HepG2 (cell line): ENCODE measurements at regions not wholly inside any gene's neighbourhood (a gene's known extent, or its start where the extent isn't known, plus 50 kb on each side); places are given as distances from the start of the nearest gene placed in this dataset.
A peak's percentile ranks its signal among the peaks of the same experiment; 100 is the strongest.

Source experiments
- CBX2 ChIP-seq, 2 experiments: fragments of 200-600 bp in 1 of 2; sonication (generic); formaldehyde crosslinking in 1 of 2; IDR thresholded peaks; 2 replicates each; pipeline versions ENCODE4 v1.7.0 to v1.8.1; 2018 to 2022; ENCODE audit warnings: low read depth in 2 of 2, low read length in 1 of 2, mild to moderate bottlenecking in 1 of 2, missing genetic modification reagents in 1 of 2
- HMG20A ChIP-seq: IDR thresholded peaks from 2 replicates; pipeline ENCODE4 v1.6.1; 2016; ENCODE audit warnings: borderline replicate concordance
- HOXA9 ChIP-seq: sonication (generic); formaldehyde crosslinking; IDR thresholded peaks from 2 replicates; pipeline ENCODE4 v1.8.1; 2022; ENCODE audit warnings: missing genetic modification reagents, mild to moderate bottlenecking, moderate library complexity, borderline replicate concordance
- JUND ChIP-seq: sonication (generic); formaldehyde crosslinking; IDR thresholded peaks from 2 replicates; pipeline ENCODE4 v1.8.0; 2022; ENCODE audit warnings: mild to moderate bottlenecking, missing genetic modification reagents
- KDM1A ChIP-seq: IDR thresholded peaks from 2 replicates; pipeline ENCODE4 v1.6.1; 2016; ENCODE audit warnings: missing compliant biosample characterization
- KLF16 ChIP-seq, 2 experiments: sonication (generic) in 1 of 2; formaldehyde crosslinking in 1 of 2; IDR thresholded peaks; 2 replicates each; pipeline versions ENCODE4 v1.6.1 to v1.8.0; 2016 to 2023; ENCODE audit warnings: missing genetic modification reagents in 2 of 2, missing compliant biosample characterization in 1 of 2
- KMT2B ChIP-seq: IDR thresholded peaks from 2 replicates; pipeline ENCODE4 v1.6.1; 2016; ENCODE audit warnings: missing genetic modification reagents, missing compliant biosample characterization
- MAF1 ChIP-seq: sonication (generic); formaldehyde crosslinking; IDR thresholded peaks from 2 replicates; pipeline ENCODE4 v1.5.0; 2020; ENCODE audit warnings: missing genetic modification reagents, borderline replicate concordance
- MEF2D ChIP-seq: sonication (generic); formaldehyde crosslinking; IDR thresholded peaks from 2 replicates; pipeline ENCODE4 v1.5.1; 2020; ENCODE audit warnings: mild to moderate bottlenecking, missing genetic modification reagents
- MXI1 ChIP-seq: IDR thresholded peaks from 3 replicates; pipeline ENCODE4 v1.6.1; 2012; ENCODE audit warnings: low read depth, low read length, inconsistent platforms, borderline replicate concordance
- RARA ChIP-seq: IDR thresholded peaks from 2 replicates; pipeline ENCODE4 v1.6.1; 2016; ENCODE audit warnings: missing genetic modification reagents, missing compliant biosample characterization
- RFXAP ChIP-seq: sonication (generic); formaldehyde crosslinking; IDR thresholded peaks from 2 replicates; pipeline ENCODE4 v1.4.0; 2020; ENCODE audit warnings: missing genetic modification reagents, borderline replicate concordance
- SIN3A ChIP-seq: IDR thresholded peaks from 2 replicates; pipeline ENCODE4 v1.6.1; 2011; ENCODE audit warnings: low read depth, mild to moderate bottlenecking, control low read depth, low read length, borderline replicate concordance
- SOX13 ChIP-seq, 3 experiments: fragments of 450-650 bp in 1 of 3; sonication (generic) in 1 of 3; formaldehyde crosslinking in 1 of 3; IDR thresholded peaks in 2 of 3; conservative IDR thresholded peaks in 1 of 3; 2 replicates each; pipeline versions ENCODE4 v1.5.0 to v1.6.1; 2016 to 2020; ENCODE audit warnings: antibody characterized with exemption in 1 of 3, mild to moderate bottlenecking in 1 of 3, missing compliant biosample characterization in 1 of 3, missing genetic modification reagents in 1 of 3, moderate library complexity in 1 of 3
- TRIM24 ChIP-seq: sonication (generic); formaldehyde crosslinking; IDR thresholded peaks from 2 replicates; pipeline ENCODE4 v1.8.0; 2022; ENCODE audit warnings: mild to moderate bottlenecking, missing genetic modification reagents
- ZFP37 ChIP-seq: sonication (generic); formaldehyde crosslinking; IDR thresholded peaks from 2 replicates; pipeline ENCODE4 v1.4.0; 2020; ENCODE audit warnings: missing genetic modification reagents, borderline replicate concordance
- ZNF232 ChIP-seq: sonication (generic); formaldehyde crosslinking; IDR thresholded peaks from 2 replicates; pipeline ENCODE4 v1.4.0; 2020; ENCODE audit warnings: missing genetic modification reagents, borderline replicate concordance
- ZNF446 ChIP-seq: sonication (generic); formaldehyde crosslinking; IDR thresholded peaks from 2 replicates; pipeline ENCODE4 v1.5.0; 2020; ENCODE audit warnings: mild to moderate bottlenecking, missing genetic modification reagents
- ZNF605 ChIP-seq: sonication (generic); formaldehyde crosslinking; IDR thresholded peaks from 2 replicates; pipeline ENCODE4 v1.8.0; 2022; ENCODE audit warnings: mild to moderate bottlenecking, missing genetic modification reagents
- ZNF776 ChIP-seq: sonication (generic); formaldehyde crosslinking; IDR thresholded peaks from 2 replicates; pipeline ENCODE4 v1.4.0; 2020; ENCODE audit warnings: mild to moderate bottlenecking, missing genetic modification reagents
- ZNF792 ChIP-seq: IDR thresholded peaks from 2 replicates; pipeline ENCODE4 v1.6.1; 2016
- ZSCAN12 ChIP-seq: sonication (generic); formaldehyde crosslinking; IDR thresholded peaks from 2 replicates; pipeline ENCODE4 v1.9.0; 2021; ENCODE audit warnings: mild to moderate bottlenecking, missing genetic modification reagents
- TF ChIP-seq, protein P1 (sequence below): IDR thresholded peaks from 2 replicates; pipeline ENCODE4 v1.6.1; 2018; ENCODE audit warnings: missing genetic modification reagents
- TF ChIP-seq, protein P2 (sequence below): IDR thresholded peaks from 2 replicates; pipeline ENCODE4 v1.6.1; 2016
- TF ChIP-seq, protein P3 (sequence below): IDR thresholded peaks from 2 replicates; pipeline ENCODE4 v1.6.1; 2016; ENCODE audit warnings: mild to moderate bottlenecking, missing biosample characterization, missing genetic modification reagents
- TF ChIP-seq, protein P4 (sequence below): sonication (generic); formaldehyde crosslinking; IDR thresholded peaks from 2 replicates; pipeline ENCODE4 v1.5.0; 2020; ENCODE audit warnings: missing genetic modification reagents

DNA sequence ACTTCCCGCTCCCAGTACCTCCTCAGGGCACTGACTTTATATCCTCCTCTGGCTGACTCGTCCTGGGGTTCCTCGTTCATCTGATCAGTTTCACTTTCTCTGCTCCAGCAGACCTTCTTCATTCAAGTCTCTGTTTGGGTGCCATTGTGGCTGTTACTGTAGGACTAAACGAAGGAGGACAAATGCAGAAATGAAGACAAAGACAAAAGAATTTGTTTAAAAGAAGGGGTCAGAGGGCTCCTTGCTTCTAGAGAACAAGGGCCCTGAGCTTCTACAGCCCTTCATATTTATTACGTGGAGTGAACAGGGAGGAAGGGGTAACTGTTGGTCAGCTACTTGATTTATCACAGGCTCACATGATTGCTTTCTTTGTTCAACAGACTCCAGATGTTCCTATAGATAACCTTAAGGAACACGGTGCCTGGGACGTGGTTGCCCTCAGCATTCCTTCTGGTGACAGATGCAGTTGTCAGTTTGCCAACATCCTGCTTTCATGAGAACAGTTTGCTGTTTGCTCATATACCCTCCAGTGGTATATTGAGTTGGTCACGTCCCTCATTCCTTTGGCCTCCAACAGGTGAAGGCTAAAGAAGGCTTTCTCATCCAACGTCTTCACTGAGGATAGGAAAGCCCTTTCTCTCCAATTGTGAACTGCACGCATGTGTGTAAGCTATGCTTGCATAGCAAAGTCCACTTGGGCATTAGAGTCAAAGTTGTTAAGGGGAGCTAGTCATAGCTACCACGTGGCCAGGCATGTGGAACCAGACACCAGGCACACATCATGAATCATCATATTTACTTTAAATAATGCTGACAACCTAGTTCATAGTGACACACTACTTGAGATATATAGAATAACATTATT is 69.1 kb upstream of the BTN3A2 start (continued):
- no peak for TF ChIP-seq TRIM24
- TF ChIP-seq MXI1, result peak; percentile 97; the same call in 2 of the 3 replicates
- TF ChIP-seq RFXAP, result no peak
- TF ChIP-seq ZNF232 (CRISPR knock-in tag), result no peak
- peak; percentile 65; the same call in 1 of the 2 replicates for TF ChIP-seq HMG20A (CRISPR knock-in tag)
- TF ChIP-seq, protein P1, sequence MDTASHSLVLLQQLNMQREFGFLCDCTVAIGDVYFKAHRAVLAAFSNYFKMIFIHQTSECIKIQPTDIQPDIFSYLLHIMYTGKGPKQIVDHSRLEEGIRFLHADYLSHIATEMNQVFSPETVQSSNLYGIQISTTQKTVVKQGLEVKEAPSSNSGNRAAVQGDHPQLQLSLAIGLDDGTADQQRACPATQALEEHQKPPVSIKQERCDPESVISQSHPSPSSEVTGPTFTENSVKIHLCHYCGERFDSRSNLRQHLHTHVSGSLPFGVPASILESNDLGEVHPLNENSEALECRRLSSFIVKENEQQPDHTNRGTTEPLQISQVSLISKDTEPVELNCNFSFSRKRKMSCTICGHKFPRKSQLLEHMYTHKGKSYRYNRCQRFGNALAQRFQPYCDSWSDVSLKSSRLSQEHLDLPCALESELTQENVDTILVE (CRISPR knock-in tag), result peak; percentile 25; the same call in 1 of the 2 replicates
- TF ChIP-seq ZSCAN12, result no peak
- no peak for TF ChIP-seq ZNF776 (CRISPR knock-in tag)
- 0 out of 2 replicates have a peak, but pooled peaks have one; percentile 17 for TF ChIP-seq MAF1
- TF ChIP-seq, protein P2, sequence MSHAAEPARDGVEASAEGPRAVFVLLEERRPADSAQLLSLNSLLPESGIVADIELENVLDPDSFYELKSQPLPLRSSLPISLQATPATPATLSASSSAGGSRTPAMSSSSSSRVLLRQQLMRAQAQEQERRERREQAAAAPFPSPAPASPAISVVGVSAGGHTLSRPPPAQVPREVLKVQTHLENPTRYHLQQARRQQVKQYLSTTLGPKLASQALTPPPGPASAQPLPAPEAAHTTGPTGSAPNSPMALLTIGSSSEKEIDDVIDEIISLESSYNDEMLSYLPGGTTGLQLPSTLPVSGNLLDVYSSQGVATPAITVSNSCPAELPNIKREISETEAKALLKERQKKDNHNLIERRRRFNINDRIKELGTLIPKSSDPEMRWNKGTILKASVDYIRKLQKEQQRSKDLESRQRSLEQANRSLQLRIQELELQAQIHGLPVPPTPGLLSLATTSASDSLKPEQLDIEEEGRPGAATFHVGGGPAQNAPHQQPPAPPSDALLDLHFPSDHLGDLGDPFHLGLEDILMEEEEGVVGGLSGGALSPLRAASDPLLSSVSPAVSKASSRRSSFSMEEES (CRISPR knock-in tag), result peak; percentile 85
- TF ChIP-seq, protein P3, sequence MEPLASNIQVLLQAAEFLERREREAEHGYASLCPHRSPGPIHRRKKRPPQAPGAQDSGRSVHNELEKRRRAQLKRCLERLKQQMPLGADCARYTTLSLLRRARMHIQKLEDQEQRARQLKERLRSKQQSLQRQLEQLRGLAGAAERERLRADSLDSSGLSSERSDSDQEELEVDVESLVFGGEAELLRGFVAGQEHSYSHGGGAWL (CRISPR knock-in tag), result 0 out of 2 replicates have a peak, but pooled peaks have one; percentile 45
- TF ChIP-seq SOX13 (IDR thresholded peaks at IDR 0.05), result no peak
- peak in 1 of 2 experiments; percentile 30; a peak in 1 of 4 replicates for TF ChIP-seq SOX13 (CRISPR knock-in tag; conservative IDR thresholded peaks at IDR 0.05 in 1 of 2, IDR thresholded peaks at IDR 0.05 in 1 of 2)
- TF ChIP-seq MEF2D (CRISPR knock-in tag), result peak; percentile 62
- TF ChIP-seq HOXA9, result peak; percentile 48; the same call in 1 of the 2 replicates
- TF ChIP-seq, protein P4, sequence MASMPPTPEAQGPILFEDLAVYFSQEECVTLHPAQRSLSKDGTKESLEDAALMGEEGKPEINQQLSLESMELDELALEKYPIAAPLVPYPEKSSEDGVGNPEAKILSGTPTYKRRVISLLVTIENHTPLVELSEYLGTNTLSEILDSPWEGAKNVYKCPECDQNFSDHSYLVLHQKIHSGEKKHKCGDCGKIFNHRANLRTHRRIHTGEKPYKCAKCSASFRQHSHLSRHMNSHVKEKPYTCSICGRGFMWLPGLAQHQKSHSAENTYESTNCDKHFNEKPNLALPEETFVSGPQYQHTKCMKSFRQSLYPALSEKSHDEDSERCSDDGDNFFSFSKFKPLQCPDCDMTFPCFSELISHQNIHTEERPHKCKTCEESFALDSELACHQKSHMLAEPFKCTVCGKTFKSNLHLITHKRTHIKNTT (CRISPR knock-in tag), result no peak
- 0 out of 2 replicates have a peak, but pooled peaks have one; percentile 54 for TF ChIP-seq KMT2B (CRISPR knock-in tag)
- TF ChIP-seq KLF16 (CRISPR knock-in tag; IDR thresholded peaks at IDR 0.05), result peak in 1 of 2 experiments; percentile 67; a peak in 2 of 4 replicates
- no peak for TF ChIP-seq KDM1A (CRISPR knock-in tag)
- peak; percentile 23; the same call in 1 of the 2 replicates for TF ChIP-seq ZFP37 (CRISPR knock-in tag)
- peak; percentile 72; the same call in 1 of the 2 replicates for TF ChIP-seq RARA (CRISPR knock-in tag)
- TF ChIP-seq ZNF446 (CRISPR knock-in tag), result 0 out of 2 replicates have a peak, but pooled peaks have one; percentile 33
- 0 out of 2 replicates have a peak, but pooled peaks have one; percentile 34 for TF ChIP-seq SIN3A
- peak; percentile 5; the same call in 1 of the 2 replicates for TF ChIP-seq ZNF792 (CRISPR knock-in tag)
- no peak for TF ChIP-seq ZNF605 (CRISPR knock-in tag)
- no peak for TF ChIP-seq CBX2 (IDR thresholded peaks at IDR 0.05; ENCODE audit: low read depth, low read length)
- no peak for TF ChIP-seq CBX2 (CRISPR knock-in tag; IDR thresholded peaks at IDR 0.05; ENCODE audit: low read depth)
- TF ChIP-seq JUND (CRISPR knock-in tag), result peak; percentile 86; the same call in 1 of the 2 replicates
